Esophagus muscularis mucosa (tissue), 4 donors: ENCODE measurements at regions not wholly inside any gene's neighbourhood (a gene's known extent, or its start where the extent isn't known, plus 50 kb on each side); places are given as distances from the start of the nearest gene placed in this dataset.

Source experiments
- CTCF ChIP-seq, 3 experiments: fragments of 200-600 bp in 2 of 3; fragments of 450-650 bp in 1 of 3; sonication (generic) in 2 of 3; IDR thresholded peaks; one replicate each; pipeline ENCODE4 v1.5.1; 2017 to 2019; ENCODE audit warnings: antibody characterized with exemption in 3 of 3, mild to moderate bottlenecking in 2 of 3, moderate library complexity in 1 of 3
- EP300 ChIP-seq: sonication (generic); formaldehyde crosslinking; IDR thresholded peaks from one replicate; pipeline ENCODE4 v1.6.1; 2017; ENCODE audit warnings: antibody characterized with exemption
- POLR2A ChIP-seq: fragments of 450-650 bp; IDR thresholded peaks from one replicate; pipeline ENCODE4 v1.6.1; 2017; ENCODE audit warnings: antibody characterized with exemption, moderate library complexity, mild to moderate bottlenecking, low read depth

GRCh38 chr19:30924069-30924636 lies 425.1 kb downstream of the TSHZ3 start:
- TF ChIP-seq CTCF (IDR thresholded peaks at IDR 0.05), result no peak
- no peak for TF ChIP-seq POLR2A
- no peak for TF ChIP-seq EP300
